8988T (cell line): ENCODE measurements at regions not wholly inside any gene's neighbourhood (a gene's known extent, or its start where the extent isn't known, plus 50 kb on each side); places are given as distances from the start of the nearest gene placed in this dataset.
"Not testable (repeated sequence)": the region's sequence is repeated elsewhere in the genome, so short reads cannot be mapped to it uniquely, and the experiment has no call there.

Experiments used
- DNase-seq: peaks from one replicate; pipeline ENCODE4 v3.0.0; 2011

GRCh38 chr3:193124861-193125260 lies 116.2 kb upstream of the PLAAT1 start:
- no peak for DNase-seq

GRCh38 chr3:193129607-193130006 lies 111.4 kb upstream of the PLAAT1 start:
- no peak for DNase-seq

GRCh38 chr3:193130576-193130975 lies 110.4 kb upstream of the PLAAT1 start:
- no peak for DNase-seq

- DNase-seq, result no peak
Observed at GRCh38 chr3:193132241-193132640, 108.8 kb upstream of the PLAAT1 start.

- DNase-seq, result no peak
Observed at GRCh38 chr3:193132964-193133363, 108.1 kb upstream of the PLAAT1 start.

GRCh38 chr3:193134856-193135255 lies 106.2 kb upstream of the PLAAT1 start:
- DNase-seq, result peak; percentile 23

GRCh38 chr3:193140381-193140780 lies 100.6 kb upstream of the PLAAT1 start:
- no peak for DNase-seq

GRCh38 chr3:193145248-193145647 lies 95.8 kb upstream of the PLAAT1 start:
- DNase-seq, result no peak

GRCh38 chr3:193148688-193149473 lies 92.1 kb upstream of the PLAAT1 start:
- DNase-seq, result no peak

- no peak for DNase-seq
Observed at GRCh38 chr3:193149998-193150397, 91.0 kb upstream of the PLAAT1 start.

GRCh38 chr3:193155044-193155781 lies 85.8 kb upstream of the PLAAT1 start:
- not testable (repeated sequence) for DNase-seq

GRCh38 chr3:193157051-193157450 lies 84.0 kb upstream of the PLAAT1 start:
- DNase-seq, result no peak

- DNase-seq, result no peak
Observed at GRCh38 chr3:193165431-193166120, 75.4 kb upstream of the PLAAT1 start.

GRCh38 chr3:193168931-193169330 lies 72.1 kb upstream of the PLAAT1 start:
- DNase-seq, result no peak

GRCh38 chr3:193174140-193174539 lies 66.9 kb upstream of the PLAAT1 start:
- DNase-seq, result no peak

- not testable (repeated sequence) for DNase-seq
Observed at GRCh38 chr3:193179332-193180012, 61.5 kb upstream of the PLAAT1 start.

- DNase-seq, result no peak
Observed at GRCh38 chr3:193187070-193187722, 53.8 kb upstream of the PLAAT1 start.

GRCh38 chr3:193190146-193190786 lies 50.8 kb upstream of the PLAAT1 start:
- peak; percentile 22 for DNase-seq
